T-helper 2 cell (primary cell): ENCODE measurements at regions not wholly inside any gene's neighbourhood (a gene's known extent, or its start where the extent isn't known, plus 50 kb on each side); places are given as distances from the start of the nearest gene placed in this dataset.

Source experiments
- DNase-seq, 5 experiments: peaks; one replicate each; pipeline versions ENCODE4 v3.0.0 to v3.0.0-alpha.2; 2012 to 2022

DNA sequence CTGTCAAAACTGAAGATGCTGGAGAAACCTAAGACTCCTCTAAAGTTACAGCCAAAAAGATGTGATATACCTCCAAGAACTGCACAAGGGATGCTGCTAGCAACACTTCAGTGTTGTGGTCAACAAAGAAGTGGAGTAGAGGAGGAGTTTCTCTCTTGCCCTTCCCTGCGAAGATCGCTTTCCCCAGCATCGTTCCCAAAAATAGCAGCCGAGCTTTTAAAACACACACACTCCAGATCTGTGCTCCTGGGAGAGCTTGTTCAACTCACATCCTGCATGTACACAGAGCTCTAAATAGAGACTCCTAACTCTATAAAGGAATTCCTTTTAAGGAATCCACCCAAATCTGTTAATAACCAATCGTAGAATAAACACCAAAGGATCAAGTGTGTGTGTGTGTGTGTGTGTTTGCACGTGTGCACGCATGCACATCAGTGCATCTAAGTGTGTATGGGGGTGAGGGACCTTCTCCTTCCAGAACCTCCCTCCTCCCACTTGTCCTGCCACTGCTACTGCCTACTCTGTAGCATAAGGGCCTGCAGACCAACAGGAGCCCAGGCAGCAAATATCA lies 58.5 kb downstream of the PSMG1 start:
- DNase-seq = no peak

DNA sequence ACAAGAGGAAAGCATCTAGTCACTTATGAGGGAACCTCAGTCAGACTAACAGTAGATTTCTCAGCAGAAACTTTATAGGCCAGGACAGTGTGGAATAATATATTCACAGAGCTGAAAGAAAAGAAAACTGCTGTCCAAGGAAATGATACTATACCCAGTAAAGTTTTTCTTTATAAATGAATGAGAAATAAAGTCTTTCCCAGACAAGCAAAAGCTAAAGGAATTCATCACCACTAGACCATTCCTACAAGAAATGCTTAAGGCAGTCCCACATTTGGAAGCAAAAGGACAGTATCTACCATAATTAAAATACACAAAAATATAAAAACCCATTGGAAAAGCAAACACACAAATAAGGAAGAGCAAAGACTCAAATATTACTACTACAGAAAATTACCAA lies 59.9 kb downstream of the PSMG1 start:
- no peak for DNase-seq

DNA sequence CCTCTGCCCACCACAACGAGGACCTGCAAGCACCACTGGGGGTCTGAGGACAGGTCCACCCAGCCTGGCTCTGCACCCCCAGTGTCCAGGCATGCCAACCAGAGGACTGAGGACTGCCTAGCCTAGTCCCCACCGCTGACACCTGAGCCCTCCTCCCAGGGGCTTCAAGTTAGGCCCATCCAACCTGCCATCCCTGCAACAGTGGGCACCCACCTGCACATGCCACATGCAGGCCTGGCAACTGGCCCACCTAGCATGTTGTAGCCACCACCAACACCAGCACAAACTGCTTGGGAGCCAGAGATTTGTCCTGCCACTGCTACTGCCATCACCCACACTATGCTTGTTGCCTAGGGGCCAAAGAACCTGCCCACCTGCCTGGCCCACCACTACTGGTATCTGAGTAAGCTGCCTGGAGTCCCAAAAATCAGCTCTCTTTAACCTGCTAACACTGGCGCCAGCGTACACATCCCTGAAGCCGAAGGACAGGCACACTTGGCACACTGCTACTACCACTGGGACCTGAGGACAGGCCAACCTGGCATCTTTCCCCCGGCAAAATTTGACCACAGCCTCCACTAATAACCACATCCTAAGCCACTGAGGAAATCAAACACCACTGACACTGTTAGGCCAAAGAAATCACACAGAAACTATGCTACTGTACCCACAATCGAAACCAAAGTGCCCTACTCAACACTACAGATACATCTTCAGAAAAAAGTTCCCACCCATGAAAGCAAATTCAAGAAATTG lies 61.5 kb downstream of the PSMG1 start:
- DNase-seq = peak in 1 of 5 experiments; percentile 83

DNA sequence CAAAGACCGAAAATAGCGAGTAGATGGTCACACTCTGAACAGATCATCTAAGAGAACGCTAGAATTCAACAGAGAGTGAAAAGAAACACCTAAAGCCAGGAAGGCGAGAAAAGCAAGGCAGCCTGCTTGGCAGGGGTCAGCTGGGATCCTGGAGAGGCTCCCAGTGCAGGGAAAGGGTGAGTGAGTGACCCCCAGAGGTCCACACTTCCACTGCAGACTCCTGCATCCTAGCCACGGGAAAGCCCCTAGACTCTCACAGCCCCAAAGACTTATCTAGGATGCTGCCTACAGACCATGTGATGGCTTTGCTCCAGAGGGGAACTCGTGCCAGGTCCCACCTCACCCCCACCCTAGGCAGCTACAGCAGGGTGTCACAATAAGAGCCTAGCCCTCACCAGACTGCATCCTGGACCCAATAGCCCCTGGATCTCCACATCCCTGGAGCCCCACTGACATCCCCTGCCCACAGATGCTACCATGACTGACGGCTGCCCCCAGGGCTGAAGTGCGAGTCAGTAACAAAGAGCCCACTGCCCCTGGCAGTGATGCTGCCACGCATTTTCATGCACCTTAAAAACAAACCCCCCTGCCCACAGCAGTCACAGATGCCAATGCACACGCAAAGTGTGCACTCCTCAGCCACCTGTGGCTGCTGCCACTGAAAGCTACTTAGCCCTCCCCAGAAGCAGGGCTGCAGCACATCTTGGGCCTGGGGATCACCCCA lies 62.2 kb downstream of the PSMG1 start:
- no peak for DNase-seq

DNA sequence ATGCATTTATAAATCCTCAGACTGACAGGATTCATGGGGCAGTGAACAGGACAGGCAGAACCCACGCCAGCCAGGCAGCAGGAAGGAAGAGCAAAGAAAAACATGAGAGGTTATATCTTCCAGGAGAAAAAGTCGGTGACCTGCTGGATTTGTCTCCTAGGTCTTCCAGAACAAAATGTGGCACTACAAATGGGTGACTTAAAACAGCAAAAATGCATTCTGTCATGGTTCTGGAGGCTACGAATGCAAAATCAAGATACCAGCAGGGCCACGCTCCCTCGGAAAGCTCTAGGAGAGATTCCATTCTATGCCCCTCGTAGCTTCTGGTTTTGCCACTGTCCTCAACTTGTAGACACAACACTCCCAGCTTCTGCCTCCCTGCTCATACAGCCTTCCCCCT lies 63.4 kb downstream of the PSMG1 start:
- no peak for DNase-seq

DNA sequence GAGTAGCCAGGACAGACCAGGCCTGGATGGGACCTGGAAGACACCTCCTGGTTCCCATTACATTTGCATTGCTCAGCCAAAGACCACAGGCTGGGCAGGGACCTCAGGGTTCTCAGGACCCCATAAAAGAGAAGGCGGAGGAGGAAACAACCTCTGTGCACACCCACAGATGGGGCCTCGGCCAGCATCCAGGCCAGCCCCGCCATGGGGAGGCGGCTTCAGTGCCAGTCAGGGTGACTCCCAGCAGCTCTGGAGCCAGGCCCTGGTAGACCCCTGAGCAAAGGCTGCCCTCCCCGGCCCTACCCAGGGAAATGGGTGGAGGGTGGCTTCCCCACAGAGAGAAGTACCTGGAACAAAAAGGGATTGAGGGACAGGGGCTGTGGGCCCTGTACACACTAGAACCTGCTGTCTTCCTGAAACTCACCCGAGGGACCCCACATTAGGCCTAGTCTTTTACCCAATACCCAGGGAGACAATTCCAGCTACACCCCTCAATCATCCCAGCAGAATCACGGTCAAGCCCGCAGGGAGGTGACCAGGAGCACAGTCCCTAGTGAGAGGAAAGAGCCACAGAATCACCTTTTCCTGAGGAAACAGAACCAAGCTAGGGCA lies 64.5 kb downstream of the PSMG1 start:
- no peak for DNase-seq

DNA sequence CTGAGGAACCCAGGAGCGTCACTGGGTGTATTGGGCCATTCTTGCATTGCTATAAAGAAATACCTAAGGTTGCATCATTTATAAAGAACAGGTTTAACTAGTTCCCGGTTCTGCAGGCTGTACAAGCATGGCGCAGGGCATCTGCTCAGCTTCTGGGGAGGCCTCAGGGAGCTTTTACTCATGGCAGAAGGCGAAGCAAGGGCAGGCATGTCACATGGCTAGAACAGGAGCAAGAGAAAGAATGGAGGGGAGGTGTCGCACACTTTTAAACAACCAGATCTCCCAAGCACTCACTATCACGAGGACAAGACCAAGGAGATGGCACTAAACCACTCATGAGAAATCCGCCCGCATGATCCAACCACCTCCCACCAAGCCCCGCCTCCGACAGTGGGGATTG lies 65.2 kb downstream of the PSMG1 start:
- DNase-seq = no peak

DNA sequence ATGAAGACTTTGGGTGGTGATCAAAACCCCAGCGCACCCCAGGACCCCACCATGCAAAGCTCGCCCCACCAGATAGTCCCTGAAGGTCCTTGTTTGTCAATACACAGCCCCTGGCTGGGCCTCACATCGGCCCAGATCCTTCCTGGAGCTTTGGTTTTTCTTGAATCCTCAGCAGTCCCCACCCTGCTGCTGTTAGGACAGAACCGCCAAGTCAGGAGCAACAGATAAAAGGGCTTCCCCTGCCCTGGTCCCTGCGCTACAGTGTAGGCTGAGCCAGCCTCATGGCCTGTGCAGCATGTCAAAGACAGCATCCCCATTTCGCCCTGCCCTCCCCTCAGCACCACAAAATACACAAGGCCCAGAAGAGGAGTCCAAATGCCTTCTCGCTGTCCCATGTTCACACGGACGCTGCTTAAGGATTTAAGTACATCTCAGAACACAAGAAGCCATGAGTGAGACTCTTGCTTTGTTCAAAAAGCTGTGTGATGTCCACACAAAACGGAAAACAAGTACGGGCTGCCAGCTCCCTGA lies 65.7 kb downstream of the PSMG1 start:
- DNase-seq = no peak

DNA sequence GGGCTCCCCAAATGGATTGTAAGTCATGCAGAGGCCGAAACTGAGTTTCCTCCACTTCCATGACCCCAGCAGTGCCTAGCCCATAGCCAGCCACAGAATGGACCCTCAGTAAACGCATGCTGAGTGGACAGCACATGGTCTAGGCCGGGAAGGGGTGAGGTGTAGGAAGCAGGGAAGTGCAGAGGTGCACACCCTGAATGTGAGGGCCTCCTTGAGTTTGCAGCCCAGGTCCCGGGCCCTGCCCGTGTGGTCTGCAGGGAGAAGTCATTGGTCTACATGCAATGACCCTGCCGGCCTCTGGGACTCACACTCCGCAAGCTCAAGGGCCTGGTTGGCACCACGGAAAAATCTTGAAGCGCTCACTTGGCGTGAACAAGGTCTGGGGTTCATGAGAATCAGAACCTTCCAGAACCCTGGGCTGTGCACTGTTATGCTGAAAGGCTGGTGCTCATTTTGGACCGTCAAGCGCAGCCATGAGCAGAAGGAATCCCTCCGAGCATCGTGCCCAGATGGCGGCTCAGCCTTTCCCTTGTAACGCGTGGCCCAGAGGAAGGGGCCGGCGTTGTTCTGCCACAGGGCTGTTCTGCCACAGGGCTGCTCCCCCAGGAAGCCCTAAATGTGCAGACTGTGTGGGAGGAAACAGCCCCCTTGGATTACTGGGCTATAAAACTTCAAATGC lies 66.4 kb downstream of the PSMG1 start:
- DNase-seq = no peak

DNA sequence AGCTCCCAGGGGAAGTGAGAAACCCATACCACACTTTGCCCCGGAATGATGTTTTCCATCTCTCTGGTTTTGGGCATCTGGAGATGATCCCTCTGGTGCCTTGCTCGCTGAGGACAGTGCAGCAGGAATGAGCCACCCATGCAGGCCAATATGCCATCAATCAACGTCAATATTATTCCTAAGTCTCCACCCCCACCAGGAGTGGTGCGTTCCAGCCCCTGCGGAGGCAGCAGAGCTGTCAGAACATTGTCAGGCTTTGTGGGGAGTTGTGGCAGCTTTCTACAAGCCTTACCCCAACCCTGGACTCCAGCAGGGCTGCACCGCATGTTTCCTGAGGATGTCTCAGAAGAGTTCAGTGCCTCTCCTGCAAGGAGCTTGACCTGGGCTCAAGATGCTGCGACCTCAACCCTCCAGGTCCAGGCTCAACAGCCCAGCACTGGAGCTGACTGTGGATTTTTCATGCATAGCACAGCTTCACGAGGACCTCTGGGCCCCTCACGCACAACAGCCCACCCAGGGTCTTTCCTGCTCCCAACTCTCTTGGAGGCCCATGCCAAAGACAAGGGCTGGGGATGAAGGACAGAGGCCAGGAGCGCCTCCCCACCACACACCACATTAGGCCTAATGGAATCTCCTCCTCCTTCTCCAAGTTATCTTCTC lies 67.5 kb downstream of the PSMG1 start:
- no peak for DNase-seq

DNA sequence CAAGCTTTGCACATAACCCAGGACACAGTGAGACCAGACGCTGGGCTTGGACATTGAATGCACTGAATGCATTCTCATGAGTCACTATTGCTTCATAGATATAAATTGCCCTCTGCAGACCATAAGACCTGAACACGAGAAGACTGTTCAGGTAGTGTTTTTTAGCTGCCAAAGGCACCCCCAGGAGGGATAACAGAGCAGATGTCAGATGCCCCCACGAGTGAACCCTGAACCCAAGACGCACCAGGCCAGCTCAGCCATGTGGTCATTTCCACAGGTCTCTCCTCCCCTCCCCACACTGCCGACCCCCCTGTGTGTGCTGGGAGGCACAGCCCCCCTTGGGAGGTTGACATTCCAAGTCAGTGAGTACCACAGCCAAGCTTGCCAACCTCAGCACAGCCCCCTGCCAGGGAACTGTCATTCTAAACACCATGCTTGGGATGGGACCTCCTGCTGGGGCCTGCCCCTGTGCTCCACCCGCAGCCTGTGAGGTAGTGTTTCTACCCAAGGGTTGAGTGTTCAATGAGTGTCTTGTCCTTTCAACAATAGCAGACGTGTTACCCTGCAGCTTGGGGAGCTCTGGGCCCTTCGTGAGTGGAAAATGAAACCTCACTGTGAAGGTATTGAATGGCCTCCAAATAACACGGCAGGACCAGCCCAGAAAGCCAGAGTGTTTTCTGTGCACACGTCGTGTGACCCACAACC lies 68.2 kb downstream of the PSMG1 start:
- DNase-seq = no peak

DNA sequence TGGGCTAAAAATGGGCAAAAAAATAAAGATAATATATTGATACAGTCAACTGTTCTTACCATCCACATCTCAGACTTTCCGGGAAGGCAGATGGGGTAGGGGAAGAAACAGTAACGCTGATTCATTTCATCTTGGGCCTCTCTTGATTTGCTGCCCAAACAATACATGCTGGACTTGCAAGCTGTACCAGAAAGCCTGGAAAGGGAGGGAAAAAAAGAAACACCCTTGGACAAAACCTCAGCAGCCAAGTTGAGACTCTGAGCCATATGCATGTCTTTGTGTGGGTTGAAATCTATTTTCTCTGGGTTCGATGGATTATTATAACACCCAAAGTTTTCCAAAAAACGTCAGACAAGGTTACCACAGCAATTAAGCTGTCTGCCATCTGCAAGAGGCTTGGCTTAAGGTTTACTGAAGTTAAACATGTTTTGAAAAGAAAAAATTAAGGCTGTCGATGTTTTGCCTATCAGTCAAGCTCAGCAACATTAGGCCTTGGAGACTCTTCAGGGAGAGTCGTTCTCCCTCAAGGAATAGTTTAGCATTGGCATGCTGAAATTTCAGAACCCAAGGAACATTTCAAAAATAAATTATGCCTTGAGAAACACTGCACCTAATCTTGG lies 71.2 kb downstream of the PSMG1 start:
- DNase-seq = no peak

DNA sequence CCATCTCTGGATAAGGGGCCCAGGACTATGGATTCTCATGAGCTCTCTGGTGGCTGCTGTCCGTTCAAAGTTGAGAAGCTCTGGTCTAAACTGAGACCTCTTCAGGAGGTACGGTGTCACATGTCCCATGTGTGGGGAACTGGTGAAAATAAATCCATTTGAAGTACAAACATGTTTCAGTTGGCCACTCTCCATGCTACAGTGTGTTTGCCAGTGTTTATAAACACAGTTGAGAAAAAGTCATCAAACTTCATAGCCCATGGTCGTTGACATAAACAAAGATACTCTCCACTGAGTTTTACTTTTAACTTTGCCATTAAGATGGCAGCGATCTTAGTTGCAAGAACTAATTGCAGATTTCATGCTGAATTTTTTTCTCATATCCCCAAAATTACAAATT lies 72.8 kb downstream of the PSMG1 start:
- DNase-seq = no peak

DNA sequence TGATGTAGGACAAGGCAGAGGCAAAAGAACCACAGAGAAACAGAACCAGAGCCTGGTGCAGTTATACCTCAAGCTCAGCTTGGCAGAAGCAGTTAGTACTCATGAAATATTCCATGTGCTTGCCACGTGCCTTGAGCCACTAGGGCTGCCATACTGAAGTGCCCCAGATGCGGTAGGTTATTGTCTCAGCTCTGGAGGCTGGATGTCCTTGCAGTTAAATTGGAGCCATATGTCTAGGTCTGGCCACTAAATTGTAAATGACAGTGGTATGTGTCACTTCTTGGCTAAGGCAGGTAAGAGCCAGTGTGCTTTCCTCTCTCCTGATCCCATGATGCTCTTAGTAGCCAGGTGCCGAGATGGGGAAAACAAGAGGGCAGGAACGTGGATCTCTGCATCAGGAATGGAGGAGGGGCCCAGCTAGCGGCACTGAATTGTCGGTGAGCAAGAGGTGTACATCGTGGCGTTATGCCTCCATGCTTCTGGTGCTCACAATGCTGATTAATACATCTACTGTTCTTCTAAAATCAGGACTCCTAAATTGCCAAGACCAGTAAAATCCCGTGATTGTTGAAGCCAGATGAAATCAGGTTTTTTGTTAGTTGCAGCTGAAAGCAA lies 73.5 kb downstream of the PSMG1 start:
- DNase-seq = no peak

DNA sequence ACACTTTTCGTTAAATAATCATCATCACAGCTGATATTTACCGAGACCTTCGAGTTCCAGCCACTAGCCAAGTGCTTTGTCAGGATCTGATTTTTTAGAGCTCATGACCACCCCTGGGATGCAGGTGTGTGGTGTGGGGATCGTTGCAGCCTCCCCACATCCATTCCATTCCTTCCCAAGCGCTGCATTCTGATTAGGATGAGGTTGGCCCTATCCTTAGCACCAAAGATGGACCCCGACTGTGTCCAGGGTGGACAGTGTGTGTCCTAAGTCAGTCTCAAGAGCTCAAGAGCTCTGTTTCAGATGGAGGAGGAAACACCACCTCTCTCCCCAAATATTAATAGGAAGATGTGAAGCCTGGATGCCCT lies 74.1 kb downstream of the PSMG1 start:
- DNase-seq = no peak

DNA sequence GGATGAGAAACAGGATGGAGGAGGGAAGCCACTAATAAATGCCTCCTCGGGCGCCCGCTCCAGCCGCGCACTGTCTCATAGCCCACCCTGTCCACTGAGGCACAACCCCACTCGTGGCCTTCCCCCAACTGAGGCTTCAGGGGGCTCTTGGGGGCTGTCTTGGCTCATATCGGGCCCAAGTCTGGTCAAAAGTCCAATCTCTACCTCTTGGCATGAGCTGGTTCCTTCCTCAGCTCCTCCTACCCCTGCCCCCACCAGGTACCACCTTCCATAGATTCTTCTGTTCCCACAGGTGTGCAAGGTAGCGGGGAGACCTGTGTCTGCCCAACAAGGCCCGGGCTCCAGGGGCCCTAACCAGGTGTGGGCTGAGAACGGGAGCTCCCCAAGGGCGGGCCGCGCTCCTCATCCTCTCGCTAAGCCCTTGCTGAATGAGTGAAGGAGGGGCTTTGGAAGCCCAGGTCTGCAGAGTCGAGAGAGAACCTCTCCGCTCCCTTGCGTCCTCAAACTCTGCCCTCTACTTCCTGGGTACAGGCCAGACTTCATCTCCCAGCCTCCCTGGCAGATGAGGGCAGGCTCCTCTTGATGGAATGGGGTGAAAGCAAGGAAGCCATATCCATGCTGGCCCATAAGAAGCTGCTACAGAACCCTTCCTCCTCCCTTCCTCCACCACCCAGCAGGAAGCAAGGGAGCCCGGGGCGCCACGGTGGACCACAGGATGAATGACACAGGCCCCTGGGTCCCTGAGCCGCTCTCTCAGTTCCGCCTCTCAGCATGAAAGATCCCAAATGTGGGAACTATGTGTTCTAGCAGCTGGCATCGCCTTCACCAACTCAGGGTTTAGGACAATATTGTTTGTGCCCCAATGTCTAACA lies 74.7 kb downstream of the PSMG1 start:
- no peak for DNase-seq

DNA sequence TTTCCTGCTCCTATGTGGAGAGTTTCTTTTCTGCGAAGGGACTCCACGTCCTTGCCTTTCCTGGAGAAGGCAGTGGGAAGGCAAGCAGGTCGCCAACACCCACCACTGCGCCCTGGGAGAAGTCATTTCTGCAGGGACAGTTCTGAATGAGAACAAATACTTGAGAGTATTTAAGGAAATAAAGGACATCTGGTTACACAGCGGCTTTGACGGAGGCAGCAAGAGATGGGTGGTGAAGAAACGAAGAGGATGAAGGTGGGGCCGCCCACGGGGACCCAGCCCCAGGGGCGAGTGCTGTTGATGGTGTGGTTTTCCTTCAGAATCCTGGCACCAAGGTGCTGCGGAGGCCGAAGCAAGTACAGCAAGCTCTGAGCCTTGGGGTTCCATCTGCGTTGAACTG lies 75.5 kb downstream of the PSMG1 start:
- no peak for DNase-seq

DNA sequence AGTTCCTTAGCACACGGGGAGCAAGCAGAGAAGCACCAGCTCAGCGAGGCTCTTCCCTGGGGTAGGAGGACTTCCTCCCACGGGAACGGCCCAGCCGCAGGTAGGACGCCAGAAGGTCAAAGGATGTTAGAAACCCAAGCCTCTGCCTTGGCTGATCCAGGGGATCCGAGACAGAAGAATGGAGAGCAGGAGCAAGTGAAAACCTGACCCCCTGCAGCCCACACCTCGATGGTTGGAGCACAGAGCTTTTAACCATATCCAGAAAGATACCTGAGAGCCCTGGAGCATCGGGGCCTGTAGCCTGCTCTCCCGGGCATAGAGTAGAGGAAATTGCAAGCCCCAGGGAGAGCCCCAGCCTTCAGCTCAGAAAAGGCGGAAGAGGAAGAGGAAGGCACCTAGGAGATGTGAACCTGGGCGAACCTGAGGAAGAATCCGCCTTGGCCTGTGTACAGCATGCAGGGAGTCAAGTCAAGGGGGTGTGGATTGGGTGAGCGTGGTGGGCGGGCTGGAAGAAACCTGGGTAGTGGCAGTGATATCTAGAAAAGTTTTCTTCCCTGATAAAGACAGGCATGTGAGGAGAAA lies 76.3 kb downstream of the PSMG1 start:
- no peak for DNase-seq

DNA sequence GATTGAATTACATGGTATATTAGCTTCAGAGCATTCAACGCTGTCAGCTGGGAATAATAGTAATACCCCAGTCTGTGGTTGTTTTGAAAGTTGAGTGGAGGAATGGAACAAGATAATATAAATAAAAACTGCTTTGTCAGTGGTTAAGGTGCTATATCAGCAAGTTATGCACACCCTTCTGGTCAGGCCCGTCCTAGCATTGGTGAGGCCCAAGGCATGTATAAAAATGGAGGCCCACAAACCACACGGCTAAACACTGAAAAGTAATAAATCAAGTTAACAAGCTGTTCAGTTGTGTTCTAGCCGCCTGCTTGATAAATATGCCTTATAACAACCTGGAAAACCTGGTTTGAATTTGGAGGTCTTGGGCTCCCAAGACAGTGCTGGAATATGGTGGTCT lies 77.4 kb downstream of the PSMG1 start:
- no peak for DNase-seq
